SKM-1 (cell line): ENCODE measurements at regions not wholly inside any gene's neighbourhood (a gene's known extent, or its start where the extent isn't known, plus 50 kb on each side); places are given as distances from the start of the nearest gene placed in this dataset.

Experiments
- DNase-seq: peaks from one replicate; lab custom pipeline; 2025; ENCODE audit not compliant: unreplicated experiment; lab: John Stamatoyannopoulos, UW

DNA sequence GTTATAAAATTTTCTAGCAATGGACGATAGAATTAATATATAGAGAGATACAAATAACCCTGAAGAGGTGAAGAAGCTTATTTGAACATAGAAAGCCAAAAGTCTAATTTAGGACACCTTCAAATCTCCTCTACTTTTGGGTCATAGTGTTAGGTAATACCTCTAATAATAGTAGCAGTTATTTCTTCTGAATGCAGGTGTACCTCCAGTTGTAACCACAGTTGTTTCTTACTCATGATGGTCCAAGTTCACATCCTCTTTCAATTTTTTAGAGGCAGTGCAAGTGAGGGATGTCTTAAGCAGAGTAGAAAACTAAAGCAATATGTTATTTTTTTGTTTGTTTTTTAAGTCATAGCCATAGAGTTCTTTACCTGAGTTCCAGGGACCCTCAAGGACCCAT is 429.5 kb downstream of the CCDC85A start:
- DNase-seq, result no peak

DNA sequence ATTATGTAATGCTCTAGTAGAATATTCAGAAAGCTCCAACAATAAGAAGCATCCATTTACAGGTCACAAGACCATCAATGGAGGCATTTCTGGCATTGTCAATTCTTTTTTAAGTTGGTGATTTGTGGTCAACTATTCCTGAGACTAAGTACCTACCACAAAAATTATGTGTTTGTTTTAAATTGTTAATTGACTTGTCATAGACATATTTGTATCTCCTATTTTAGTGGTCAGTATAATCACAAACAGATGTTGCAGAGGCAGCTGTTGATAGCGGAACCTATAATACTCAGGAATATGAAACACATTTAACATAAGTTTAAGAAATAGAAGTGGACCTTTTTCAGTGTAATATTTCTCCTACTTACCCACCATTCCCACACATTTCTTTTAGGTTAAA is 430.1 kb downstream of the CCDC85A start:
- no peak for DNase-seq

GRCh38 chr2:56615760-56616159 is 432.0 kb downstream of the CCDC85A start:
- no peak for DNase-seq

- no peak for DNase-seq
These were observed 440.4 kb downstream of the CCDC85A start for GRCh38 chr2:56624181-56624580.

GRCh38 chr2:56626927-56627326 is 443.1 kb downstream of the CCDC85A start:
- DNase-seq, result no peak

- DNase-seq, result no peak
These were observed 446.5 kb downstream of the CCDC85A start for GRCh38 chr2:56630286-56630685.

- no peak for DNase-seq
These were observed 464.2 kb downstream of the CCDC85A start for GRCh38 chr2:56647997-56648396.

- no peak for DNase-seq
These were observed 465.0 kb downstream of the CCDC85A start for GRCh38 chr2:56648802-56649201.

- no peak for DNase-seq
These were observed 471.1 kb downstream of the CCDC85A start for GRCh38 chr2:56654936-56655335.

- no peak for DNase-seq
These were observed 473.0 kb downstream of the CCDC85A start for GRCh38 chr2:56656826-56657225.

GRCh38 chr2:56666777-56667176 is 483.0 kb downstream of the CCDC85A start:
- DNase-seq, result no peak

GRCh38 chr2:56671973-56672569 is 488.3 kb downstream of the CCDC85A start:
- no peak for DNase-seq

DNA sequence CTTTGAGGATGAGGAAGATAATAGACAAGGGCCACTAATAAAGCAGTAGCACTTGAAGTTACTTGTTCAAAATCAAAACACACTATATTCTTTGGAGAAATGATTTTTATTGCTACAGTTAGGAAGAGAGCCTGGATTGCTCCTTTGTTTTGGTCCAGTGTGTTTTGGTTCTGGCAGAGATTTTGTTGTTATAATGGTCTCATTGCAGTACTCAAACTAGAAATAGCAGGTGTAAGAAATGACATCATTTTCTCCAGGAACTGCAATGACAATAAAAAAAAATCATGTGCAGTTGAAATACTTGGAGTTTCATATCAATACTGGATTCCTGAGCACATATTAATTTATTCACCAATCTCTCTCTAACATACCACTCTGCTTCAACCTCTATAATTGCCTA is 490.3 kb downstream of the CCDC85A start:
- no peak for DNase-seq

DNA sequence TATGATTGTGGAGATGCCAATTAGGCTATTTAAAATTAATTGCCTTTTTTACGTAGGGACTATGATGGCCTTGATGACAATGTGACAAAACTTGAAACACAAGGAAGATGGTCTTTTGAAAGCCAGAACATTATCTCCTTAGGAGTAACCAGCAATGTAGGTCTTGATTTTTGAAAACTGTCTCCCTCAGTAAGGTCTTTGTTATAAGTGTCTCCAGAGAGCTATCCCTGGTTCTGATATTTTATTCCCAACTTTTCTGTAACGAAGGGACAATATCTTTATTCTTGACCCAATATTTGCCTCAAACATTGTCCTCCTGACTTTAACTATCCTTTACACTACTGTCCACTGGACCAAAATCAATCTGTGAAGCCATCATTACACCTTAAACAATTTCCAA is 493.2 kb downstream of the CCDC85A start:
- no peak for DNase-seq

DNA sequence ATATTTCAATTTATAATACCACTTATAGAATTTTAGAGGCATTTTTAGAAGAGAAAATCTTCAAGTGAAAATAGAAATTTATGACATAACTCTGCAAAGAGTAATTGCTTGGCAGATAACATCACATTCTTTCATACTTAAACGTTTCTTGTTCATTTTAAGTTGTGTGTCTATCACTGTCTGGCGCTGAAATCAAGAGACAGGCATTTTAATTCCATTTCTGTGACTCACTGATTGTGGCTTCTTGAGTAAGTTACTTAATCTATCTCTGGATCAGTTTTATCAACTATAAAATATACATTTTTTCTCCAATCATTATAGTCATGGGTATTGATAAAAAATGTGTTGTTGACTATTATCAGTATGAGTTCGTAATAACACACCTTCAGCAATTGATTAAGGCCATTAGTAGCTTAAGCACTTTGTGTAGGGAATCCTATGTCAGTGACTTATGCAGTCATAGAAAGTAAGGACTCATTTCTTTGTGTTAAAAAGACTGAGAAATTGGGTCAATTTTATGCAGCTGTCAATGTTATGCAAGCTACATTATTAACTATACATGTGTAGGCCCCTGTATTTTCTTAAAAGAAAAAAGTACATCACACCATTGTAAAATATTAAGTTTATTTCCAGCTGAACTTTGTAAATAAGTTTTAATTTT is 497.3 kb downstream of the CCDC85A start:
- DNase-seq, result no peak

- no peak for DNase-seq
These were observed 498.0 kb downstream of the CCDC85A start for GRCh38 chr2:56681659-56682396.

- no peak for DNase-seq
These were observed 498.6 kb downstream of the CCDC85A start for GRCh38 chr2:56682397-56682760.

GRCh38 chr2:56684327-56684726 is 500.5 kb downstream of the CCDC85A start:
- DNase-seq, result no peak

- no peak for DNase-seq
These were observed 501.4 kb downstream of the CCDC85A start for GRCh38 chr2:56685205-56685604.

DNA sequence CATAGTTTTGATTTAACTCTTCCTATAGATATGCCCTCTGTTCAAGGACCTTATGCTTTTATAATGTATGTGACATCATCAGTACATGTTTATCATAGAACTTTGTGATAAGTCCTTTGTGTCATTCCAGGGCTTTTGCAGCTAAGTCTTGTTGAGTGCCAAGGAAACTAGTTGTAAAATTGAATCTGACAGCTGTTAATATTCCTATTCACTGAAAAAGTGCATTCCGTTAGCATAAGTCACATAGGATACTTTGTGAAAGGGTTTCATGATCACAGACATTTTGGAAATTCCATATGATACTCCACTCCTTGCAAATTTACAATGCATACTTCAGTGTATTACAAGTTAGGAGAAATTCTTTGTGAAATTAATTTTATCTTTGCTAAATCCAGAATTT is 503.4 kb downstream of the CCDC85A start:
- DNase-seq, result no peak

GRCh38 chr2:56688661-56689060 is 504.9 kb downstream of the CCDC85A start:
- no peak for DNase-seq

GRCh38 chr2:56693501-56693900 is 509.7 kb downstream of the CCDC85A start:
- DNase-seq, result no peak
